WTC11 (cell line): ENCODE measurements at regions not wholly inside any gene's neighbourhood (a gene's known extent, or its start where the extent isn't known, plus 50 kb on each side); places are given as distances from the start of the nearest gene placed in this dataset.

Source experiments
- AR ChIP-seq: fragments of 250-450 bp; sonication (Bioruptor Pico); IDR thresholded peaks from 2 replicates; pipeline ENCODE4 v1.9.0; 2021; ENCODE audit warnings: mild to moderate bottlenecking
- ATF2 ChIP-seq: sonication (generic); formaldehyde crosslinking; IDR thresholded peaks from 2 replicates; pipeline ENCODE4 v1.8.1; 2022; ENCODE audit warnings: low read depth, missing genetic modification reagents, borderline replicate concordance
- CREM ChIP-seq: sonication (generic); formaldehyde crosslinking; IDR thresholded peaks from 2 replicates; pipeline ENCODE4 v1.8.1; 2022; ENCODE audit warnings: mild to moderate bottlenecking, missing genetic modification reagents, moderate library complexity
- CTCF ChIP-seq: fragments of 200-600 bp; IDR thresholded peaks from 2 replicates; pipeline ENCODE4 v1.8.0; 2022; ENCODE audit warnings: antibody characterized with exemption
- ELF4 ChIP-seq: sonication (generic); formaldehyde crosslinking; IDR thresholded peaks from 2 replicates; pipeline ENCODE4 v1.8.1; 2022; ENCODE audit warnings: low read depth, mild to moderate bottlenecking, moderate library complexity, missing genetic modification reagents
- ESRRA ChIP-seq: sonication (generic); formaldehyde crosslinking; IDR thresholded peaks from 2 replicates; pipeline ENCODE4 v1.8.1; 2022; ENCODE audit warnings: mild to moderate bottlenecking, missing genetic modification reagents, borderline replicate concordance
- ETV6 ChIP-seq: sonication (generic); formaldehyde crosslinking; IDR thresholded peaks from 2 replicates; pipeline ENCODE4 v1.8.1; 2022; ENCODE audit warnings: mild to moderate bottlenecking, missing genetic modification reagents
- NR2C2 ChIP-seq: sonication (generic); formaldehyde crosslinking; IDR thresholded peaks from 2 replicates; pipeline ENCODE4 v1.8.0; 2022; ENCODE audit warnings: mild to moderate bottlenecking, missing genetic modification reagents
- PRDM15 ChIP-seq: sonication (generic); formaldehyde crosslinking; IDR thresholded peaks from 2 replicates; pipeline ENCODE4 v1.8.0; 2022; ENCODE audit warnings: missing genetic modification reagents
- SMAD3 ChIP-seq: sonication (generic); formaldehyde crosslinking; IDR thresholded peaks from 2 replicates; pipeline ENCODE4 v1.8.0; 2022; ENCODE audit warnings: missing genetic modification reagents, mild to moderate bottlenecking, borderline replicate concordance
- ZNF121 ChIP-seq: sonication (generic); formaldehyde crosslinking; IDR thresholded peaks from 2 replicates; pipeline ENCODE4 v1.8.0; 2023; ENCODE audit warnings: missing genetic modification reagents
- ZNF232 ChIP-seq: sonication (generic); formaldehyde crosslinking; IDR thresholded peaks from 2 replicates; pipeline ENCODE4 v1.8.0; 2022; ENCODE audit warnings: mild to moderate bottlenecking, missing genetic modification reagents

GRCh38 chr6:19772891-19773290 lies 64.3 kb upstream of the ID4 start:
- TF ChIP-seq CTCF (no peak), CREM (no peak), ZNF121 (no peak), AR (no peak), SMAD3 (no peak), ETV6 (no peak), NR2C2 (CRISPR knock-in tag) (no peak), ZNF232 (no peak), ESRRA (CRISPR knock-in tag) (no peak), ELF4 (CRISPR knock-in tag) (no peak), PRDM15 (no peak), ATF2 (CRISPR knock-in tag) (no peak)
